ENCODE measurements at regions not wholly inside any gene's neighbourhood (a gene's known extent, or its start where the extent isn't known, plus 50 kb on each side); places are given as distances from the start of the nearest gene placed in this dataset.
"Not testable (repeated sequence)": the region's sequence is repeated elsewhere in the genome, so short reads cannot be mapped to it uniquely, and the experiment has no call there.

GRCh38 chr6:60799146-60799545 is 1486.9 kb downstream of the KHDRBS2 start:
- TF ChIP-seq CTCF (IDR thresholded peaks at IDR 0.05 in 8 of 11, conservative IDR thresholded peaks at IDR 0.05 in 3 of 11); POLR2A (IDR thresholded peaks at IDR 0.05): not testable (repeated sequence)
